K562 (cell line): ENCODE measurements at regions not wholly inside any gene's neighbourhood (a gene's known extent, or its start where the extent isn't known, plus 50 kb on each side); places are given as distances from the start of the nearest gene placed in this dataset.

Experiments
- CEBPB ChIP-seq: fragments of 450-650 bp; IDR thresholded peaks from 2 replicates; pipeline ENCODE4 v1.6.1; 2016; ENCODE audit warnings: missing genetic modification characterization, missing compliant biosample characterization
- CEBPG ChIP-seq, 3 experiments: fragments of 200-800 bp in 1 of 3; sonication (Bioruptor generic) in 1 of 3; sonication (generic) in 1 of 3; formaldehyde crosslinking in 1 of 3; IDR thresholded peaks in 2 of 3; conservative IDR thresholded peaks in 1 of 3; 2 replicates each; pipeline versions ENCODE4 v1.6.1 to v1.8.0; 2016 to 2022; ENCODE audit warnings: missing compliant biosample characterization in 2 of 3, missing genetic modification characterization in 2 of 3, mild to moderate bottlenecking in 1 of 3, missing genetic modification reagents in 1 of 3
- CHD2 ChIP-seq: IDR thresholded peaks from 2 replicates; pipeline ENCODE4 v1.6.1; 2011; ENCODE audit warnings: low read depth, low read length
- FOXK2 ChIP-seq, 2 experiments: fragments of 450-650 bp; IDR thresholded peaks in 1 of 2; conservative IDR thresholded peaks in 1 of 2; 2 replicates each; pipeline ENCODE4 v1.6.1; 2016; ENCODE audit warnings: low read depth in 2 of 2, mild to moderate bottlenecking in 1 of 2
- MTA2 ChIP-seq: fragments of 450-650 bp; IDR thresholded peaks from 2 replicates; pipeline ENCODE4 v1.6.1; 2016; ENCODE audit warnings: low read depth
- TBP ChIP-seq: optimal IDR thresholded peaks from 2 replicates; pipeline ENCODE3; 2011; ENCODE audit warnings: low read depth, low read length, improper control_type of control experiment
- ZBTB49 ChIP-seq: sonication (generic); formaldehyde crosslinking; IDR thresholded peaks from 2 replicates; pipeline ENCODE4 v1.8.0; 2022; ENCODE audit warnings: missing genetic modification reagents, mild to moderate bottlenecking, borderline replicate concordance
- ZNF384 ChIP-seq: IDR thresholded peaks from 2 replicates; pipeline ENCODE4 v1.6.1; 2012; ENCODE audit warnings: low read depth, low read length, improper control_type of control experiment
- TF ChIP-seq, protein P1 (sequence below), 3 experiments: IDR thresholded peaks in 2 of 3; conservative IDR thresholded peaks in 1 of 3; 2 replicates each; pipeline ENCODE4 v1.5.1; 2011 to 2012; ENCODE audit warnings: low read length in 3 of 3, mild to moderate bottlenecking in 3 of 3, control low read depth in 2 of 3, improper control_type of control experiment in 1 of 3, inconsistent platforms in 1 of 3, low read depth in 1 of 3, mixed read lengths in 1 of 3, moderate library complexity in 1 of 3; ENCODE audit not compliant: insufficient read depth in 2 of 3
- TF ChIP-seq, protein P2 (sequence below): fragments of 200-800 bp; sonication (Bioruptor generic); IDR thresholded peaks from 2 replicates; pipeline ENCODE4 v1.6.1; 2016; ENCODE audit warnings: missing genetic modification characterization, missing compliant biosample characterization

- TF ChIP-seq CEBPG (CRISPR knock-in tag; IDR thresholded peaks at IDR 0.05) (no peak), CEBPG (tag; conservative IDR thresholded peaks at IDR 0.05 in 1 of 2, IDR thresholded peaks at IDR 0.05 in 1 of 2) (no peak), MTA2 (no peak), ZBTB49 (CRISPR knock-in tag) (no peak), CEBPB (tag) (no peak), ZNF384 (no peak), CHD2 (no peak), FOXK2 (conservative IDR thresholded peaks at IDR 0.05 in 1 of 2, IDR thresholded peaks at IDR 0.05 in 1 of 2; ENCODE audit: low read depth in 2 of 2) (no peak), TBP (no peak)
- TF ChIP-seq, protein P1, sequence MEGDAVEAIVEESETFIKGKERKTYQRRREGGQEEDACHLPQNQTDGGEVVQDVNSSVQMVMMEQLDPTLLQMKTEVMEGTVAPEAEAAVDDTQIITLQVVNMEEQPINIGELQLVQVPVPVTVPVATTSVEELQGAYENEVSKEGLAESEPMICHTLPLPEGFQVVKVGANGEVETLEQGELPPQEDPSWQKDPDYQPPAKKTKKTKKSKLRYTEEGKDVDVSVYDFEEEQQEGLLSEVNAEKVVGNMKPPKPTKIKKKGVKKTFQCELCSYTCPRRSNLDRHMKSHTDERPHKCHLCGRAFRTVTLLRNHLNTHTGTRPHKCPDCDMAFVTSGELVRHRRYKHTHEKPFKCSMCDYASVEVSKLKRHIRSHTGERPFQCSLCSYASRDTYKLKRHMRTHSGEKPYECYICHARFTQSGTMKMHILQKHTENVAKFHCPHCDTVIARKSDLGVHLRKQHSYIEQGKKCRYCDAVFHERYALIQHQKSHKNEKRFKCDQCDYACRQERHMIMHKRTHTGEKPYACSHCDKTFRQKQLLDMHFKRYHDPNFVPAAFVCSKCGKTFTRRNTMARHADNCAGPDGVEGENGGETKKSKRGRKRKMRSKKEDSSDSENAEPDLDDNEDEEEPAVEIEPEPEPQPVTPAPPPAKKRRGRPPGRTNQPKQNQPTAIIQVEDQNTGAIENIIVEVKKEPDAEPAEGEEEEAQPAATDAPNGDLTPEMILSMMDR (IDR thresholded peaks at IDR 0.05 in 2 of 3, conservative IDR thresholded peaks at IDR 0.05 in 1 of 3; ENCODE audit: insufficient read depth in 2 of 3, low read depth in 1 of 3, low read length in 3 of 3): no peak
- TF ChIP-seq, protein P2, sequence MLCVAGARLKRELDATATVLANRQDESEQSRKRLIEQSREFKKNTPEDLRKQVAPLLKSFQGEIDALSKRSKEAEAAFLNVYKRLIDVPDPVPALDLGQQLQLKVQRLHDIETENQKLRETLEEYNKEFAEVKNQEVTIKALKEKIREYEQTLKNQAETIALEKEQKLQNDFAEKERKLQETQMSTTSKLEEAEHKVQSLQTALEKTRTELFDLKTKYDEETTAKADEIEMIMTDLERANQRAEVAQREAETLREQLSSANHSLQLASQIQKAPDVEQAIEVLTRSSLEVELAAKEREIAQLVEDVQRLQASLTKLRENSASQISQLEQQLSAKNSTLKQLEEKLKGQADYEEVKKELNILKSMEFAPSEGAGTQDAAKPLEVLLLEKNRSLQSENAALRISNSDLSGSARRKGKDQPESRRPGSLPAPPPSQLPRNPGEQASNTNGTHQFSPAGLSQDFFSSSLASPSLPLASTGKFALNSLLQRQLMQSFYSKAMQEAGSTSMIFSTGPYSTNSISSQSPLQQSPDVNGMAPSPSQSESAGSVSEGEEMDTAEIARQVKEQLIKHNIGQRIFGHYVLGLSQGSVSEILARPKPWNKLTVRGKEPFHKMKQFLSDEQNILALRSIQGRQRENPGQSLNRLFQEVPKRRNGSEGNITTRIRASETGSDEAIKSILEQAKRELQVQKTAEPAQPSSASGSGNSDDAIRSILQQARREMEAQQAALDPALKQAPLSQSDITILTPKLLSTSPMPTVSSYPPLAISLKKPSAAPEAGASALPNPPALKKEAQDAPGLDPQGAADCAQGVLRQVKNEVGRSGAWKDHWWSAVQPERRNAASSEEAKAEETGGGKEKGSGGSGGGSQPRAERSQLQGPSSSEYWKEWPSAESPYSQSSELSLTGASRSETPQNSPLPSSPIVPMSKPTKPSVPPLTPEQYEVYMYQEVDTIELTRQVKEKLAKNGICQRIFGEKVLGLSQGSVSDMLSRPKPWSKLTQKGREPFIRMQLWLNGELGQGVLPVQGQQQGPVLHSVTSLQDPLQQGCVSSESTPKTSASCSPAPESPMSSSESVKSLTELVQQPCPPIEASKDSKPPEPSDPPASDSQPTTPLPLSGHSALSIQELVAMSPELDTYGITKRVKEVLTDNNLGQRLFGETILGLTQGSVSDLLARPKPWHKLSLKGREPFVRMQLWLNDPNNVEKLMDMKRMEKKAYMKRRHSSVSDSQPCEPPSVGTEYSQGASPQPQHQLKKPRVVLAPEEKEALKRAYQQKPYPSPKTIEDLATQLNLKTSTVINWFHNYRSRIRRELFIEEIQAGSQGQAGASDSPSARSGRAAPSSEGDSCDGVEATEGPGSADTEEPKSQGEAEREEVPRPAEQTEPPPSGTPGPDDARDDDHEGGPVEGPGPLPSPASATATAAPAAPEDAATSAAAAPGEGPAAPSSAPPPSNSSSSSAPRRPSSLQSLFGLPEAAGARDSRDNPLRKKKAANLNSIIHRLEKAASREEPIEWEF: no peak
Observed at GRCh38 chr1:103362348-103363007, 163.0 kb upstream of the RNPC3 start.
